HPDE6-E6E7 (cell line): ENCODE measurements at regions not wholly inside any gene's neighbourhood (a gene's known extent, or its start where the extent isn't known, plus 50 kb on each side); places are given as distances from the start of the nearest gene placed in this dataset.
"Not testable (repeated sequence)": the region's sequence is repeated elsewhere in the genome, so short reads cannot be mapped to it uniquely, and the experiment has no call there.

Experiments used
- DNase-seq: peaks from one replicate; pipeline ENCODE4 v3.0.0; 2011; ENCODE audit warnings: missing footprints; ENCODE audit errors: extremely low spot score

- DNase-seq: not testable (repeated sequence)
These were observed 406.2 kb upstream of the RORB start for GRCh38 chr9:74090921-74091320.

GRCh38 chr9:74092491-74092834 lies 404.7 kb upstream of the RORB start:
- DNase-seq: no peak

- not testable (repeated sequence) for DNase-seq
These were observed 403.1 kb upstream of the RORB start for GRCh38 chr9:74094037-74094436.

- DNase-seq: no peak
These were observed 402.4 kb upstream of the RORB start for GRCh38 chr9:74094766-74095165.

GRCh38 chr9:74095925-74096324 lies 401.2 kb upstream of the RORB start:
- DNase-seq: no peak

GRCh38 chr9:74096420-74096819 lies 400.7 kb upstream of the RORB start:
- no peak for DNase-seq

- DNase-seq: no peak
These were observed 397.1 kb upstream of the RORB start for GRCh38 chr9:74100042-74100441.

- DNase-seq: not testable (repeated sequence)
These were observed 395.0 kb upstream of the RORB start for GRCh38 chr9:74102148-74102547.

GRCh38 chr9:74102702-74103101 lies 394.4 kb upstream of the RORB start:
- no peak for DNase-seq

GRCh38 chr9:74107692-74108091 lies 389.4 kb upstream of the RORB start:
- DNase-seq: no peak

- no peak for DNase-seq
These were observed 381.2 kb upstream of the RORB start for GRCh38 chr9:74115976-74116375.

GRCh38 chr9:74117151-74117550 lies 380.0 kb upstream of the RORB start:
- DNase-seq: no peak

- DNase-seq: no peak
These were observed 379.4 kb upstream of the RORB start for GRCh38 chr9:74117731-74118130.

- no peak for DNase-seq
These were observed 377.1 kb upstream of the RORB start for GRCh38 chr9:74120061-74120460.

- no peak for DNase-seq
These were observed 376.7 kb upstream of the RORB start for GRCh38 chr9:74120470-74120869.

GRCh38 chr9:74122216-74122615 lies 374.9 kb upstream of the RORB start:
- DNase-seq: no peak

GRCh38 chr9:74122661-74123060 lies 374.5 kb upstream of the RORB start:
- no peak for DNase-seq

GRCh38 chr9:74125941-74126340 lies 371.2 kb upstream of the RORB start:
- no peak for DNase-seq

GRCh38 chr9:74132986-74133385 lies 364.1 kb upstream of the RORB start:
- no peak for DNase-seq

GRCh38 chr9:74133921-74134320 lies 363.2 kb upstream of the RORB start:
- DNase-seq: no peak

GRCh38 chr9:74138182-74138581 lies 359.0 kb upstream of the RORB start:
- no peak for DNase-seq

- no peak for DNase-seq
These were observed 357.0 kb upstream of the RORB start for GRCh38 chr9:74140141-74140540.

GRCh38 chr9:74147906-74148305 lies 349.2 kb upstream of the RORB start:
- DNase-seq: no peak

GRCh38 chr9:74172874-74173273 lies 324.3 kb upstream of the RORB start:
- DNase-seq: no peak

- no peak for DNase-seq
These were observed 323.9 kb upstream of the RORB start for GRCh38 chr9:74173284-74173683.
